NCI-H748 treated with DMSO at 0.1 percent for 48 hours (cell line): ENCODE measurements at regions not wholly inside any gene's neighbourhood (a gene's known extent, or its start where the extent isn't known, plus 50 kb on each side); places are given as distances from the start of the nearest gene placed in this dataset.

Experiments used
- DNase-seq: peaks from one replicate; lab custom pipeline; 2025; lab: John Stamatoyannopoulos, UW

GRCh38 chr10:4688601-4689000, 137.4 kb upstream of the AKR1E2 start:
- no peak for DNase-seq

DNA sequence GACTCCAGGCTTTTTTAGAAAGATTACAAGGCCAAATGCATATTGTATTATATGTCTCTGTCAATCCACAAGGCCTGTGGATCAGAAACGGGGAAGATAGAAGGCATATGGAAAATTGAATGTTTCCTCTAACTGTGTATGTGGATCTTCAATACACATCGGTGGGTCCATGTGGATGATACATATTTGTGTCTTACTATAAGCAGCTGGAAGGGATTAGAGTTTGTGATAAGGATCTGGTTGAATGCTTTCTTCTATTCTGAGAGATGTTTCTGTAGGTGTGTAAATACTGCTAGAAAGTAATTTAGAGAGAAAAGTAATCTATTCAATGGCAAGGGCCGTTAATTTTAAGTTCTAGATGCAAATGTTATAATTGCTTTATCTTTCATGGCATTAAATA, 137.8 kb upstream of the AKR1E2 start:
- DNase-seq, result no peak

GRCh38 chr10:4687397-4687796, 138.6 kb upstream of the AKR1E2 start:
- no peak for DNase-seq

GRCh38 chr10:4686644-4686996, 139.4 kb upstream of the AKR1E2 start:
- DNase-seq, result no peak

- DNase-seq, result no peak
Measured at GRCh38 chr10:4685904-4686643, 139.9 kb upstream of the AKR1E2 start.

GRCh38 chr10:4685491-4685890, 140.5 kb upstream of the AKR1E2 start:
- no peak for DNase-seq

DNA sequence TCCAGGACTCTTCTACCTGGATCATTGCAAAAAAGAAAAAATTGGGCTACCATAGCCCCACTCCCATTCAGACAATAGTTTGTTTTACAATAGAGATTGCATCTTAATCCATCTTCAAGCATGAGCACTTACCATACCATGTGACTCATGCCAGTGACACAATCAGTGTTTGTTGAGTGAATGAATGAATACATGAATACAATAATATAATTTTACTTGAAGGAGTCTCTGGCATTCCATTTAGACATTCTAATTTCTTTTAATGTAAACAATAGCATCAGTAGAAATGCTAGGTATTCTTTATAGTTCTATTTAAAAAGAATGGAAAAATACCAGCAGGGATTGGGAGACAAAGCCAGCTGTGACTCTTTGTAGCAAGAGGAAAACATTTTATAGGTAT, 141.6 kb upstream of the AKR1E2 start:
- DNase-seq, result no peak

GRCh38 chr10:4683838-4684237, 142.2 kb upstream of the AKR1E2 start:
- DNase-seq, result no peak

- DNase-seq, result no peak
Measured at GRCh38 chr10:4683137-4683536, 142.9 kb upstream of the AKR1E2 start.

GRCh38 chr10:4678951-4679671, 146.9 kb upstream of the AKR1E2 start:
- no peak for DNase-seq

DNA sequence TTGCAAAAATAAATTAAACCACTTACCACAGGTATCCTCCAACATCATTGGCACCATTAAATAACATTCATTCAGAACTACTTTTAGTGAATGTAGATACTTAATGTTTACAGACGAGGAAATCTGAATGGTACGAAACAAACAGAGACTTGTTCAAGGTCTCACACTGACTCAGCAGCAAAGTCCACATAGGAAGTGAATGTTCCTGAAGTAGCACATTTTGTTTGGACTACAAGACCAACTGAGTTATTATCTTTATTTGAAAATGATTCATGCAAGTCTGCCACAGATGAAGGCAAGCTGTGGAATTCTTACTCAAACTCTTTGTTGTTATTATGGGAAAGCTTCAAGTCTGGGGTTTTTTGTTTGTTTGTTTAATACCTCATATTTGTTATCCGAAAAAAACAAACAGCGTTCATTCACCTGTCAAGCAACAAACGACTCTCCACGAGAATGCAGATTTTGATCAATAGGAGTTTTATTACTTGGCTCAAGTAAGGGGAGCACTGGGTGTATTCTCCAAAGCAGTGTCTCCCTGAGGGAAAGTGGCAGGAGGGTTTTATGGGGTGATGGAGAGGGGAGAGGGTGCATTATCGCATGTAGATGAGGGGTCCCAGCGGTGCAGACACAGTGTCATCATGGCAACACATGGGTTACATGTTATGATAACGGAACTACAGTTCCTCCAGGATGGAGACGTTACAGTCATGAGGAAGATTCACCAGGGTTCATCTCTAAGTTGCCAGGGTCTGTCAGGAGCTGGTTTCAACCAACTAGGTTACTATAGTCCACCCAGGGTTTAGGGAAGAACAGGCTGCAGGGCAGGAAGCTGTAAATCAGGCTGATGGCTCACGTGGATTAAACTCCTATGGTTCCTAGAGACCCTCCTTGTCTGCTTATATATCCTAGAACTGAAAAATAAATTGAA, 147.7 kb upstream of the AKR1E2 start:
- no peak for DNase-seq

DNA sequence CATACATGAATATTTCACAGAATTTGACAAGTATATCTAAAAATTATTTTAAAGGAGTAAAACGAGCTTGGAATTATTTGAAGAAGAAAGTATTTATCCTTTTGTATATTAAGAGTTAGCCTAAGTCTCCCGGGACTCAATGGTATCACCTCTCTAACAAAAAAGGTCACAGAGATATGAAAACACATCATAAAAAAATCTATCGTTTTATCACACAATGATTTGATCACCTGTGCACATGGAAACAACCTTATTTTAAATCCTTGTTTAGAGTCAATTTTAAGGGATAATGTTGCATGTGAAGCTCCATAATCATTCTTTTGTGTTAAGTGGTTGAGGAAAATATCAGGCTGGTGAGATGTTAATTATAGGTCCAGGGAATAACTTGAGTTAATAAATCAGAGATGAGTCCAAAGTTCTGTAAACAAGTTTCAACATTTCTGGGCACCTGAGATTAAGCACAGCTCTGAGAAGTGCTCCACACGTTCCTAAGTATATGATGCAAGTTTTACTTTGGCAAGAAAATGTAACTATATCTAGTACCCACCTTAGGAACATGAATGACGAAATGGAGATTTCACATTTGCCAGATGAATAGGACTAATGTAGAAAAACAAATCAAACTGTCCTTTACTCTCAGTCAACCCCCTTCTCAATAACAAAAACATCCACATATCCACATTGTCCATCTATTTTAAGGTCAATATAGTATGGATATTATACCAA, 148.5 kb upstream of the AKR1E2 start:
- DNase-seq, result no peak

- no peak for DNase-seq
Measured at GRCh38 chr10:4676566-4676965, 149.4 kb upstream of the AKR1E2 start.

GRCh38 chr10:4675808-4676207, 150.2 kb upstream of the AKR1E2 start:
- no peak for DNase-seq

GRCh38 chr10:4673279-4674040, 152.5 kb upstream of the AKR1E2 start:
- no peak for DNase-seq

GRCh38 chr10:4672201-4672600, 153.8 kb upstream of the AKR1E2 start:
- DNase-seq, result no peak

GRCh38 chr10:4671451-4672145, 154.4 kb upstream of the AKR1E2 start:
- no peak for DNase-seq

GRCh38 chr10:4670737-4671136, 155.3 kb upstream of the AKR1E2 start:
- DNase-seq, result no peak

DNA sequence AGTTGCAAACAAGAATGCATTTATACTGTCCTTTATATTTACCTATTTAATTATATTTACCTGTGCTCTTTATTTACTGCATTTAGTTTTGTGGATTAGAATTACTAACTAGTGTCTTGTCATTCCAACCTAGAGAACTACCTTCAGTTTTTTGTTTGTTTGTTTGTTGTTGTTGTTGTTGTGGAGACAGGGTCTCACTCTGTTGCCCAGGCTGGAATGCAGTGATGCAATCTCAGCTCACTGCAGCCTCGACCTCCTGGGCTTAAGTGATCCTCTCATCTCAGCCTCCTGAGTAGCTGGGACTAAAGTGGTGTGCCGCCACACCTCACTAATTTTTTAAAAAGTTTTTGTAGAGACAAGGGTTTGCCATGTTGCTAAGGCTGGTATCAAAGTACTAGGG, 156.4 kb upstream of the AKR1E2 start:
- no peak for DNase-seq

DNA sequence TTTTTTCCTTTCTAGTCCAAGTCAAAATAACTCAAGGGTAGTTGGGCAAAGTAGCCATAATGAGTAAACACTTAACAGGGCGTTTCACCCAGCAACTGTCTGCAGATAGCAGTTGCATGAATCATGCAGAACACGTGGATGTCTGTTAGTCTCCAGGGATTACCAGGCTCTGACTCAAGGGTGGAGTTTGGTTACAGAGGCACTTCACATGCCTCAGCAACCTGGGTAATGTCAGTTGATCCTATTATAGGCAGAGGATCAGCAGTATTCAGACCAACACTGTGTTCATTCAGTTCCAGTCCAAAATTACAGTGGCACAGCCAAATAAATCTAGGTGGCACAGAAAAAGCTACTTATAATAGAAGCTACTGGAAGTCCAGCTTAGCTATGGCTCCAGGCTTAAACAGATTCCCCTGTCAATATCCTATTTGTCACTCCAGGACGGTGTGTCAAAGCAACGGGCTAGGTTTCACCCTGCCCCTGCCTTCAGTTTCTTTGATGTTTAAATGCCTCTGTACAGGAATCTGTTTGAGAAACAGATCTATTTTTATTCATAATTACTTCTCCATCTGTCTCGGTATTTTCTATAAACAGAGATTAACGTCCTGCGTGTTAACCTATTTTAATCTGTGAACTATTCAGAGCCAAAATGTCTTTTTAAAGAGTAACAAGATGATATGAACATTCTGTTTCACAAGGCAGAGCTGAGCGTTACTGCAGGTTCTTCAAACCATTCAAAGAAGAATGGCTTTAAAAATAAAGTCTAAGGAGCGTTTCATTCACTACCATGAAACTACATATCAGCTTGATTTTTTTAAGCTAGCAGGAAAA, 162.6 kb upstream of the AKR1E2 start:
- DNase-seq, result peak; percentile 59
